ENCODE measurements at regions not wholly inside any gene's neighbourhood (a gene's known extent, or its start where the extent isn't known, plus 50 kb on each side); places are given as distances from the start of the nearest gene placed in this dataset.

- no peak for DNase-seq (ENCODE audit: low spot score)
These were observed 119.2 kb downstream of the EFNB1 start for GRCh38 chrX:68947882-68948605.

- no peak for DNase-seq (ENCODE audit: low spot score)
These were observed 116.9 kb downstream of the EFNB1 start for GRCh38 chrX:68945603-68946228.

- no peak for DNase-seq (ENCODE audit: low spot score)
These were observed 116.3 kb downstream of the EFNB1 start for GRCh38 chrX:68945081-68945602.

GRCh38 chrX:68944211-68944610, 115.4 kb downstream of the EFNB1 start:
- no peak for DNase-seq (ENCODE audit: low spot score)

GRCh38 chrX:68942840-68943239, 114.0 kb downstream of the EFNB1 start:
- no peak for DNase-seq (ENCODE audit: low spot score)

DNA sequence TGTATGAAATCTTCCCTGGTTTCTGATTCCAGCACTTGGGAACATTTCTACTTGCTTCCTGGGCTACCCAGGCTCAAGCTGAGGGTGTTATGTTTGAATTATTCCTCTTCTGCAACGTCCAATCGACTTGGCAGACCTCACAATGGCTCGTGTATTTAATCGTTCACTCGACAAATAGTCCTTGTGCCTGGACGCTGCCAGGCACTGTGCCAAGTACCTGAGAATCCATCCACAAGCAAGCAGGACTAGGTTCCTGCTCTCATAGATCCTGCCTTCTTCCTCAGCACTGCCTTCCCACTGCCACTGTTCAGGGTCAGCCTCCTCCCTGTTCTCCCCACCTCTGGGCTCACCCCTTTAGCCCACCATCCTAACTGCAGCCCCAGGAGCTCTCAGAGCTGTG, 113.3 kb downstream of the EFNB1 start:
- DNase-seq (ENCODE audit: low spot score) = no peak

DNA sequence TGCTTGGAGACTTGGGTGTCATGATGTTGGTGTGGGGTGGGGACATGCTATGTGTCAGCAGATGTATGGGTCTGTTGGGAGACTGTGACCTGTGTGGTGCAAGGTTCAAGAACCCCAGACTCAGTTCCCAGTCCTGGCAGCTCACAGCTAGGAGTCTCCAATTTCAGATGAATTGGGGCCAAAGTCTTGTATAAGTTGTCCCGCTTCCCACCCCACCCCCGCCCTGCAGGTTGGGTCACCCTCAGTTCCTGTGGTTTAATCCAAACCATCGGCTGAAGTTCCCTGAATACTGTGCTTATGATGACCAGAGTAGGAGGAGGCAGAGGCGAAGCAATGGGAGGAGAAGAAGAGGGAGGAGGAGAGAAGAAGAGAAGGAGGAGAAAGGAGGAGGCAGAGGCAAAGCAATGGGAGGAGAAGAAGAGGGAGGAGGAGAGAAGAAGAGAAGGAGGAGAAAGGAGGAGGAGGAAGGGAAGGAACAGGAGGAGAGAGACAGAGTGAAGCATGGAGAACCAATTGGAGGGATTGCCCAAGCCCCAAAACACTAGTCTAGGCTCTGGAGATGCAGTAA, 112.6 kb downstream of the EFNB1 start:
- no peak for DNase-seq (ENCODE audit: low spot score)

GRCh38 chrX:68940601-68941000, 111.8 kb downstream of the EFNB1 start:
- no peak for DNase-seq (ENCODE audit: low spot score)

- no peak for DNase-seq (ENCODE audit: low spot score)
These were observed 111.0 kb downstream of the EFNB1 start for GRCh38 chrX:68939868-68940267.

DNA sequence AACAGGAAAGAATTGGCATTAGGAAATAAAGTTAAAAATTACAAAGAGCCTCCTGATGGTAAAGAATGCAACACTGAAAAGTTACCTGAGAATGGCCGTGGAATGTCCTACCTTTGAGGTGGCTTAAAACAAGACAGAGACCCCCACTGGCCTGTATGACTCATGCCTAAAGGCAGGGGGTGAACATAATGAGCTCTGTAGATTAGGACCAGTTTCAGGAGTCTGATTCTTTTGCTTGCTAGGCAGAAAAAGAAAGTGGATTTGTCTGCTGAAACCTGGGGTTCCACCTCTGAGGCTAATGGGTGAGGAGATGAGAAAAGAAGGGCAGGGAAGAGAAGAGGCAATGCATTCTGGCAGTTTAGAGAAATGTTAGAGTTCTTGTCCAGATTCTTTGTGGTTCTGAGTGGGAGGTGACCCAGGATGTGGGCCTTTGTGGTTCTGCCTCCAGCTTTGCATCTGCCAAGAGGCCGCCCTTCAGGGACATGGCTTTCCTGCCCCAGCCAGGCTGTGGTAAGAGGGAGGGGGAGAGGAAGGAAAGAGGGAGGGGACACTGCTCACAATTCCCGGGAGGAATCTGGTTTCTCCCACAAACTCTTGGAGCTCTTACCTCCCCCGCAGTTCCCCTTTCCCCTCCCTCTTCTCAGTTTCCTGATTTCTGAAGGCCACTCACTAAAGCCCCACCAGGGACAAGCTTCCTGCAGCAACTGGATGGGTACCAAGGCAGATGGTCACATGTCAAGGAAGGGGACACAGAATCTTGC, 109.6 kb downstream of the EFNB1 start:
- no peak for DNase-seq (ENCODE audit: low spot score)

GRCh38 chrX:68937581-68937980, 108.8 kb downstream of the EFNB1 start:
- no peak for DNase-seq (ENCODE audit: low spot score)

GRCh38 chrX:68936608-68937007, 107.8 kb downstream of the EFNB1 start:
- no peak for DNase-seq (ENCODE audit: low spot score)

GRCh38 chrX:68936126-68936525, 107.3 kb downstream of the EFNB1 start:
- DNase-seq (ENCODE audit: low spot score) = no peak

- DNase-seq (ENCODE audit: low spot score) = no peak
These were observed 106.5 kb downstream of the EFNB1 start for GRCh38 chrX:68935362-68935761.

DNA sequence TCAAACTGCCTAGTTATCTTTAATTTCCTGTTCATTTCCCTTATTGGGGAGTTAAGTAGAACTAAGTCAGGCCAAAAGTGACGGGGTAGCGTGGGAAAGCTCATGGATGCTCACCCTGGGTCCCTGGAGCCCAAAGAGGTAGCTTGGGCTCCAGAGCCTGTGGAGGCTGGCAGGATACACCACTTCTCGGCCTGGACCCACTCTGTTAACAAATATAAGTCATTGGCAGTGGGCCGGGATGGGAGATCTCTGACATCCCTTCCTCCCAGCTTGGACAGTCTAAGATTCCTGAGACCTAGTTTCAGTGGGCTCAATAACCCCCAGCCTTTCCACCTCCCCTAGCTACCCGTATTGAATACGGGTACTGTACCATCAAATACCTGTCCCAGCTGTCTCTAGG, 106.1 kb downstream of the EFNB1 start:
- no peak for DNase-seq (ENCODE audit: low spot score)

GRCh38 chrX:68934421-68934820, 105.6 kb downstream of the EFNB1 start:
- DNase-seq (ENCODE audit: low spot score) = no peak

DNA sequence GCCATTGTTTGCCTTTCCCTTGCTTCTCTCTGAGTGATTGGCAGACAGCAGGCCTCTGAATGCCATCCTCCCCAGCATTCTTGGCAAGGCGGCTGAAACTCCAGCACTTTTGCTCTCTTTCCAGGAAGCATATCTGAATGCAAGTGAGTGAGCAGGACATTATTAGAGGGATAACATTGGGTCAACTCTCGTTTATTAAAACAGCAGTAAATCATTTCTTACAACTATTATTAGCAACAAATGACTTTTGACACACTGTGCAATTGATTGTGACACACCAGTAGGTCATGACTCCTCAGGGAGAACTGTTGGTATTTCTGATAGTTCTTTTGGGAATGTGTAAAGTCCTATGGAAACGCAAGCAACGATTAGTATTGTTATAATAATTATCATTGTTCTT, 103.8 kb downstream of the EFNB1 start:
- DNase-seq (ENCODE audit: low spot score) = no peak

- DNase-seq (ENCODE audit: low spot score) = no peak
These were observed 102.5 kb downstream of the EFNB1 start for GRCh38 chrX:68931345-68931744.

- DNase-seq (ENCODE audit: low spot score) = no peak
These were observed 101.9 kb downstream of the EFNB1 start for GRCh38 chrX:68930542-68931317.

- DNase-seq (ENCODE audit: low spot score) = no peak
These were observed 100.7 kb downstream of the EFNB1 start for GRCh38 chrX:68929332-68930150.

GRCh38 chrX:68928401-68928800, 99.6 kb downstream of the EFNB1 start:
- no peak for DNase-seq (ENCODE audit: low spot score)

Measured in HuH-7.5 (cell line).